H9 (cell line): ENCODE measurements at regions not wholly inside any gene's neighbourhood (a gene's known extent, or its start where the extent isn't known, plus 50 kb on each side); places are given as distances from the start of the nearest gene placed in this dataset.
"Not testable (repeated sequence)": the region's sequence is repeated elsewhere in the genome, so short reads cannot be mapped to it uniquely, and the experiment has no call there.

ENCODE experiments used
- DNase-seq: peaks from one replicate; pipeline ENCODE4 v3.0.0-alpha.2; 2017
- H2AFZ ChIP-seq: one replicate; pipeline ENCODE4 v1.6.1; 2013; ENCODE audit warnings: mild to moderate bottlenecking, low read length, control low read depth, moderate library complexity
- H2AK5ac ChIP-seq: 2 replicates; pipeline ENCODE4 v1.6.1; 2013; ENCODE audit warnings: low read length, control low read depth, mixed read lengths; ENCODE audit not compliant: insufficient read length
- H2BK120ac ChIP-seq: one replicate; pipeline ENCODE4 v1.6.1; 2013; ENCODE audit warnings: low read depth, mild to moderate bottlenecking, low read length, control low read depth, inconsistent platforms; ENCODE audit not compliant: poor library complexity, severe bottlenecking
- H2BK12ac ChIP-seq: 2 replicates; pipeline ENCODE4 v1.6.1; 2013; ENCODE audit warnings: low read length, control low read depth, mixed read lengths, low read depth; ENCODE audit not compliant: insufficient read length
- H2BK15ac ChIP-seq: 2 replicates; pipeline ENCODE4 v1.6.1; 2013; ENCODE audit warnings: low read depth, low read length, control low read depth
- H2BK20ac ChIP-seq: one replicate; pipeline ENCODE4 v1.6.1; 2013; ENCODE audit warnings: low read depth, mild to moderate bottlenecking, low read length, control low read depth, inconsistent platforms; ENCODE audit not compliant: poor library complexity, severe bottlenecking
- H2BK5ac ChIP-seq: 2 replicates; pipeline ENCODE4 v1.6.1; 2013; ENCODE audit warnings: low read length, control low read depth, mixed read lengths; ENCODE audit not compliant: insufficient read length
- H3K14ac ChIP-seq: 2 replicates; pipeline ENCODE4 v1.6.1; 2013; ENCODE audit warnings: low read length, control low read depth; ENCODE audit not compliant: insufficient read depth
- H3K18ac ChIP-seq: 2 replicates; pipeline ENCODE4 v1.6.1; 2013; ENCODE audit warnings: low read depth, mild to moderate bottlenecking, mixed read lengths, low read length, control low read depth; ENCODE audit not compliant: insufficient read length
- H3K23ac ChIP-seq: 2 replicates; pipeline ENCODE4 v1.6.1; 2013; ENCODE audit warnings: low read length, control low read depth, mixed read lengths, low read depth; ENCODE audit not compliant: insufficient read length
- H3K23me2 ChIP-seq: 2 replicates; pipeline ENCODE4 v1.6.1; 2013; ENCODE audit warnings: low read depth, mild to moderate bottlenecking, mixed read lengths, low read length, control low read depth; ENCODE audit not compliant: insufficient read length, poor library complexity, severe bottlenecking
- H3K27ac ChIP-seq: 2 replicates; pipeline ENCODE4 v1.5.1; 2013; ENCODE audit warnings: low read length, control low read depth, mixed read lengths, low read depth; ENCODE audit not compliant: insufficient read length
- H3K27me3 ChIP-seq: 2 replicates; pipeline ENCODE4 v1.6.1; 2013; ENCODE audit warnings: low read length, control low read depth, inconsistent platforms; ENCODE audit not compliant: insufficient read depth
- H3K4ac ChIP-seq: 2 replicates; pipeline ENCODE4 v1.6.1; 2013; ENCODE audit warnings: low read depth, mild to moderate bottlenecking, control low read depth, inconsistent platforms, low read length, moderate library complexity
- H3K4me1 ChIP-seq: 2 replicates; pipeline ENCODE4 v1.6.1; 2013; ENCODE audit warnings: low read length, control low read depth, inconsistent platforms; ENCODE audit not compliant: insufficient read depth
- H3K4me2 ChIP-seq: 2 replicates; pipeline ENCODE4 v1.6.1; 2013; ENCODE audit warnings: low read length, control low read depth, mixed read lengths; ENCODE audit not compliant: insufficient read length, insufficient read depth
- H3K56ac ChIP-seq: 2 replicates; pipeline ENCODE4 v1.6.1; 2013; ENCODE audit warnings: low read depth, mild to moderate bottlenecking, mixed read lengths, low read length, control low read depth; ENCODE audit not compliant: insufficient read length
- H3K79me1 ChIP-seq: 2 replicates; pipeline ENCODE4 v1.6.1; 2013; ENCODE audit warnings: low read depth, mild to moderate bottlenecking, moderate library complexity, low read length, control low read depth, inconsistent platforms; ENCODE audit not compliant: insufficient read depth, poor library complexity, severe bottlenecking
- H3K79me2 ChIP-seq: 2 replicates; pipeline ENCODE4 v1.6.1; 2013; ENCODE audit warnings: low read length, control low read depth, inconsistent platforms; ENCODE audit not compliant: insufficient read depth
- H3K9ac ChIP-seq: 2 replicates; pipeline ENCODE4 v1.6.1; 2013; ENCODE audit warnings: low read length, control low read depth, mixed read lengths; ENCODE audit not compliant: insufficient read length; ENCODE audit errors: extremely low read depth
- H3K9me3 ChIP-seq: one replicate; pipeline ENCODE4 v1.6.1; 2013; ENCODE audit warnings: low read depth, low read length, inconsistent platforms; ENCODE audit not compliant: control insufficient read depth
- H3T11ph ChIP-seq: one replicate; pipeline ENCODE4 v1.6.1; 2013; ENCODE audit warnings: mild to moderate bottlenecking, low read length, control low read depth, inconsistent platforms
- H4K20me1 ChIP-seq: one replicate; pipeline ENCODE4 v1.6.1; 2013; ENCODE audit not compliant: control insufficient read depth, insufficient read length, insufficient read depth
- H4K5ac ChIP-seq: 2 replicates; pipeline ENCODE4 v1.6.1; 2013; ENCODE audit warnings: low read depth, mild to moderate bottlenecking, mixed read lengths, low read length, control low read depth; ENCODE audit not compliant: insufficient read length
- H4K8ac ChIP-seq: replicated peaks from 2 replicates; pipeline ENCODE4 v1.6.1; 2013; ENCODE audit warnings: low read length, control low read depth, mixed read lengths, low read depth; ENCODE audit not compliant: insufficient read length
- H4K91ac ChIP-seq: 2 replicates; pipeline ENCODE4 v1.6.1; 2013; ENCODE audit warnings: low read depth, mild to moderate bottlenecking, moderate library complexity, mixed read lengths, low read length, control low read depth; ENCODE audit not compliant: insufficient read length
- H3K27ac Mint-ChIP-seq, 3 experiments: 2 replicates in 2 of 3; 3 replicates in 1 of 3; pipeline ENCODE4 v1.8.0; 2020 to 2021; ENCODE audit warnings: mixed read lengths in 3 of 3, mild to moderate bottlenecking in 1 of 3, moderate library complexity in 1 of 3
- H3K27me3 Mint-ChIP-seq: 2 replicates; pipeline ENCODE4 v1.8.0; 2021; ENCODE audit warnings: low read depth, mild to moderate bottlenecking, moderate library complexity, mixed read lengths
- H3K36me3 Mint-ChIP-seq, 3 experiments: 2 replicates in 2 of 3; 3 replicates in 1 of 3; pipeline ENCODE4 v1.8.0; 2020 to 2021; ENCODE audit warnings: low read depth in 3 of 3, mixed read lengths in 3 of 3; ENCODE audit not compliant: insufficient read depth in 1 of 3
- H3K4me1 Mint-ChIP-seq, 2 experiments: 2 replicates each; pipeline ENCODE4 v1.8.0; 2020; ENCODE audit warnings: mixed read lengths in 2 of 2
- H3K4me3 Mint-ChIP-seq, 2 experiments: 2 replicates in 1 of 2; 3 replicates in 1 of 2; pipeline ENCODE4 v1.8.0; 2020 to 2021; ENCODE audit warnings: mild to moderate bottlenecking in 2 of 2, mixed read lengths in 2 of 2, moderate library complexity in 1 of 2
- H3K9me3 Mint-ChIP-seq, 2 experiments: 2 replicates in 1 of 2; 3 replicates in 1 of 2; pipeline ENCODE4 v1.8.0; 2020; ENCODE audit warnings: mild to moderate bottlenecking in 2 of 2, mixed read lengths in 2 of 2, moderate library complexity in 1 of 2
- CTCF ChIP-seq: fragments of 200-600 bp; sonication (generic); conservative IDR thresholded peaks from 3 replicates; pipeline ENCODE4 v1.8.0; 2021; ENCODE audit warnings: antibody characterized with exemption, mild to moderate bottlenecking
- WGBS: extraction: QIAGEN DNeasy Blood & Tissue Kit; methylation state at CpG from one replicate; pipeline ENCODE4 v1.1.7; 2013; ENCODE audit warnings: missing lambda C conversion rate, low lambda C conversion rate, mixed read lengths; ENCODE audit not compliant: insufficient read length; ENCODE audit errors: extremely low coverage; 5-methylcytosine and 5-hydroxymethylcytosine counted together

GRCh38 chr1:79150576-79150975, 144.0 kb upstream of the ADGRL4 start:
- Histone ChIP-seq H3K27ac (no peak overlapping the region), H3K56ac (no peak overlapping the region), H3K4me2 (no peak overlapping the region), H4K5ac (no peak overlapping the region), H3K23ac (no peak overlapping the region), H2AK5ac (no peak overlapping the region), H3K27me3 (no peaks in the 10 kb centered on the region), H3K9ac (no peak overlapping the region), H4K91ac (no peak overlapping the region), H2BK15ac (no peak overlapping the region), H3K18ac (no peak overlapping the region), H2BK20ac (no peak overlapping the region), H3K79me1 (no peaks in the 10 kb centered on the region), H3K79me2 (no peaks in the 10 kb centered on the region), H4K20me1 (no peaks in the 10 kb centered on the region), H3T11ph (no peak overlapping the region), H3K4me1 (no peaks in the 10 kb centered on the region), H4K8ac (no peak overlapping the region), H3K4ac (no peak overlapping the region), H2BK5ac (no peak overlapping the region), H3K9me3 (no peaks in the 10 kb centered on the region), H2AFZ (no peak overlapping the region), H3K23me2 (no peaks in the 10 kb centered on the region), H2BK120ac (no peak overlapping the region), H3K14ac (no peak overlapping the region), H2BK12ac (no peak overlapping the region)
- DNase-seq = no peak
- H3K36me3 Mint-ChIP-seq = 0 out of 7 replicates have a peak, but pooled peaks cover 0 to 4% (median 0%) of the 10 kb centered on the region in 3 experiments
- no CpG with 5 or more reads among the region's 1 CpG for WGBS
- no peak overlapping the region for H3K4me3 Mint-ChIP-seq
- no peaks in the 10 kb centered on the region for H3K9me3 Mint-ChIP-seq
- no peak overlapping the region for H3K27ac Mint-ChIP-seq
- no peaks in the 10 kb centered on the region for H3K27me3 Mint-ChIP-seq
- no peaks in the 10 kb centered on the region for H3K4me1 Mint-ChIP-seq
- TF ChIP-seq CTCF = no peak

- not testable (repeated sequence) for H3T11ph ChIP-seq
- no CpG with 5 or more reads among the region's 4 CpGs for WGBS
Measured at GRCh38 chr1:79138227-79138626, 131.7 kb upstream of the ADGRL4 start.

More at GRCh38 chr1:79138227-79138626, 131.7 kb upstream of the ADGRL4 start:
- H2BK12ac ChIP-seq, H2BK5ac ChIP-seq, H3K4me1 ChIP-seq, H2AK5ac ChIP-seq, H4K20me1 ChIP-seq, H3K27me3 Mint-ChIP-seq, H2BK15ac ChIP-seq, H4K8ac ChIP-seq, H3K23me2 ChIP-seq, H3K79me1 ChIP-seq, H3K4me2 ChIP-seq, H3K56ac ChIP-seq, H4K5ac ChIP-seq, H2AFZ ChIP-seq, H3K4me3 Mint-ChIP-seq, DNase-seq, H3K27me3 ChIP-seq, H4K91ac ChIP-seq, H3K9me3 ChIP-seq, H3K18ac ChIP-seq, H3K9ac ChIP-seq, H3K79me2 ChIP-seq, H3K23ac ChIP-seq, H3K14ac ChIP-seq, H2BK120ac ChIP-seq, H2BK20ac ChIP-seq, H3K27ac ChIP-seq, H3K4me1 Mint-ChIP-seq, H3K4ac ChIP-seq: not testable (repeated sequence)
- peaks cover 15 to 33% (median 17%) of the 10 kb centered on the region in 3 experiments for H3K36me3 Mint-ChIP-seq
- peaks cover 30 to 31% of the 10 kb centered on the region in 2 experiments for H3K9me3 Mint-ChIP-seq
- peak overlapping the region in 2 of 3 experiments; percentile 62 to 92; a peak in 2 of 7 replicates for H3K27ac Mint-ChIP-seq
